HL-60 (cell line): ENCODE measurements at regions not wholly inside any gene's neighbourhood (a gene's known extent, or its start where the extent isn't known, plus 50 kb on each side); places are given as distances from the start of the nearest gene placed in this dataset.

Source experiments
- CTCF ChIP-seq: IDR thresholded peaks from one replicate; pipeline ENCODE4 v1.5.1; 2011; ENCODE audit warnings: low read length, control low read depth, inconsistent platforms; ENCODE audit not compliant: insufficient read depth
- GABPA ChIP-seq: IDR thresholded peaks from 2 replicates; pipeline ENCODE4 v1.6.1; 2012; ENCODE audit warnings: low read depth
- POLR2AphosphoS5 ChIP-seq: IDR thresholded peaks from 2 replicates; pipeline ENCODE4 v1.6.1; 2012; ENCODE audit warnings: low read depth
- SPI1 ChIP-seq: IDR thresholded peaks from 2 replicates; pipeline ENCODE4 v1.6.1; 2012; ENCODE audit warnings: low read depth, mild to moderate bottlenecking, borderline replicate concordance
- TF ChIP-seq, protein P1 (sequence below): IDR thresholded peaks from 2 replicates; pipeline ENCODE4 v1.6.1; 2012; ENCODE audit warnings: low read depth; ENCODE audit not compliant: insufficient replicate concordance

- TF ChIP-seq POLR2AphosphoS5 (no peak), GABPA (no peak), CTCF (no peak), SPI1 (no peak)
- TF ChIP-seq, protein P1, sequence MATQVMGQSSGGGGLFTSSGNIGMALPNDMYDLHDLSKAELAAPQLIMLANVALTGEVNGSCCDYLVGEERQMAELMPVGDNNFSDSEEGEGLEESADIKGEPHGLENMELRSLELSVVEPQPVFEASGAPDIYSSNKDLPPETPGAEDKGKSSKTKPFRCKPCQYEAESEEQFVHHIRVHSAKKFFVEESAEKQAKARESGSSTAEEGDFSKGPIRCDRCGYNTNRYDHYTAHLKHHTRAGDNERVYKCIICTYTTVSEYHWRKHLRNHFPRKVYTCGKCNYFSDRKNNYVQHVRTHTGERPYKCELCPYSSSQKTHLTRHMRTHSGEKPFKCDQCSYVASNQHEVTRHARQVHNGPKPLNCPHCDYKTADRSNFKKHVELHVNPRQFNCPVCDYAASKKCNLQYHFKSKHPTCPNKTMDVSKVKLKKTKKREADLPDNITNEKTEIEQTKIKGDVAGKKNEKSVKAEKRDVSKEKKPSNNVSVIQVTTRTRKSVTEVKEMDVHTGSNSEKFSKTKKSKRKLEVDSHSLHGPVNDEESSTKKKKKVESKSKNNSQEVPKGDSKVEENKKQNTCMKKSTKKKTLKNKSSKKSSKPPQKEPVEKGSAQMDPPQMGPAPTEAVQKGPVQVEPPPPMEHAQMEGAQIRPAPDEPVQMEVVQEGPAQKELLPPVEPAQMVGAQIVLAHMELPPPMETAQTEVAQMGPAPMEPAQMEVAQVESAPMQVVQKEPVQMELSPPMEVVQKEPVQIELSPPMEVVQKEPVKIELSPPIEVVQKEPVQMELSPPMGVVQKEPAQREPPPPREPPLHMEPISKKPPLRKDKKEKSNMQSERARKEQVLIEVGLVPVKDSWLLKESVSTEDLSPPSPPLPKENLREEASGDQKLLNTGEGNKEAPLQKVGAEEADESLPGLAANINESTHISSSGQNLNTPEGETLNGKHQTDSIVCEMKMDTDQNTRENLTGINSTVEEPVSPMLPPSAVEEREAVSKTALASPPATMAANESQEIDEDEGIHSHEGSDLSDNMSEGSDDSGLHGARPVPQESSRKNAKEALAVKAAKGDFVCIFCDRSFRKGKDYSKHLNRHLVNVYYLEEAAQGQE = no peak
Observed at GRCh38 chr12:90481748-90482147, 473.2 kb downstream of the CCER1 start.
